ENCODE measurements at regions not wholly inside any gene's neighbourhood (a gene's known extent, or its start where the extent isn't known, plus 50 kb on each side); places are given as distances from the start of the nearest gene placed in this dataset.

GRCh38 chr20:62544505-62545055 is 68.8 kb upstream of the GATA5 start:
- ChIA-PET CTCF (no interaction called here), POLR2A (no interaction called here)

DNA sequence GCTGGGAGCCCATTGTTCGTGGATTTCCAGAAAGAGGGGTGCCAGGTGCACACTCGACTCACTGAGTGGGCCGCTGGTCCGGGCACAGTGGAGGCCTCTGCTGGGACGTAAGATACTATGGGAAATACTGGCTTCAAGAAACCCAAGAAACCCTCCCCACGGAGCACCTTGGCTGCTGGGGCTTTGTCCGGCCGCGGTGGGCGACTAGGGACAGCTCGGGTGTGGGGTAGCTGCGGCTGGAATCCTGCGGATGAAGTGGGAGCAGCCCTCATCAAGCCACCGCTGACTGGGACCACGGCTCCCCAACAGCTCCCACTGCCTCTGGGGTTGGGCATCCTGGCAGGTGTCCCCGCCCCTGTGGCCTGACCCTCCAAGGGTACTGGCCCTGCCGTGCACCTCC is 69.5 kb upstream of the GATA5 start:
- ChIA-PET CTCF (no interaction called here), POLR2A (no interaction called here)

DNA sequence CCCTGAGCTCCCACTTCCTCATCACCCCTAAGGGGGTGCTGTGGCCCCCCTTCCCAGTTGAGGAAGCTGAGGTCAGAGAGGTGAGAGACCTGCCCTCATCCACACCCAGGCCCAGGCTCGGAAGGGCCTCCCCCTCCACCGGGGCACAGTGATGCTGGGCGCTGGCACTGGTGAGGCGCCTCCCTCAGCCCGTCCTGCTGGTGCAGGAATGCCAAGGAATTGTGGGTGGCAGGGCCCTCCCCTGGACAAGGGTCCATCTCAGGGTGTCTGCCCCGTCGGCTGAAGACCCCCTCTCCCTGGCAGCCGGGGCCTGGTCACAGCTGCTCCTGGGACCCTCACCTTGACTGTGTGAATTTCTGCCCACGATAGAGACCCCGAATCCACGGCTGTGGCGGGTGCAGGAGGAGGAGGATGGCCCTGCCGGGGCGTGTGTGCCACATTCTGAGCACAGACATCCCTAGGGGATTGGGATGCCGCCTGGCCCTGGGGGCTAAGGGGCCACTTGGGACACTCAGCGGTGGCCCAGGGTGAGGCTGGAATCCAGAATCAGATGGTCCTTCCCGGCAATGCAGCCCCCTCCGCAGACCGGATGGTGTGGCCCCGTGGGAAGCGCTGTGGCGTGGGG is 70.2 kb upstream of the GATA5 start:
- ChIA-PET CTCF (no interaction called here), POLR2A (no interaction called here)

DNA sequence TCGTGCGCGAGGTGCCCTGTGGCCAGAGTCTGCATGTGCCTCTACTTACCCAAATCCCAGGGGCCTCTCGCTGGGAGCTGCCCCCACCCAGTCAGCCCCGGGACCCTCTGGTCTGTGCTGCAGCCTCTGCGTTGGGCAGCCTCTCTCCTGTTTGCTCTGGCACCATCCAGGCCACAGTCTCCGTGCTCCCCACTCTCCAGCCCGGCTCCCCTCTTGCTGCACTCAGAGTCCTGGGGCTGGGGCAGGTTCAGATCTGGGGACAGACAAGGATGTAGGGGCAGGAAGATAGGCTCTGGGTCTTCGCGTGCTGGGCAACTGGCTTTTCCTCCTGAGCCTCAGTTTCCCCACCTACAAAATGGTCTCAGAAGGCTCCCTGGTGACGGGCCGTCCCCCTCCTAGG is 70.8 kb upstream of the GATA5 start:
- POLR2A ChIA-PET, result no interaction called here
- CTCF ChIA-PET, result no interaction called here

DNA sequence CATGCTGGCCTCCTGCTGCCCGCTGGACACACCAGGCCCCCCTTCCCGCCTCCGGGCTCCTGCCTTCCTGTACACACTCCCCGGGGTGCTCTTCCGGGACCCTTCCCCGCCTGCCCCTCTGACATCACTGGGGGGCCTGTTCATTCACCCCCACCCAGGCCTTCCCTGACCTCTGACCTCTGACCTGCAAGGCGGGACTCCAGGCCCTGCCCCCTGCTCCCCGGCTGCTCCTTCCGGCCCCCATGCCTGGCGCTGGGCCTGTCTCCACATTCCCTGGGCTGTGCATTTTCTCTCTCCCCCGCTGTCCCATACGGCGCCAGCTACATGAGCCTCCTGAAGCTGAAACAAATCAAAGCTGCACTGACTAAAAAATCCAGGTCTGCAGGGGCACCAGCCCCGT is 71.6 kb upstream of the GATA5 start:
- ChIA-PET CTCF (no interaction called here), POLR2A (interaction anchor here (0.6 kb wide), 1 partner anchor 308 kb away, joined by 3 read pairs; no protein-coding TSS in a partner anchor)

DNA sequence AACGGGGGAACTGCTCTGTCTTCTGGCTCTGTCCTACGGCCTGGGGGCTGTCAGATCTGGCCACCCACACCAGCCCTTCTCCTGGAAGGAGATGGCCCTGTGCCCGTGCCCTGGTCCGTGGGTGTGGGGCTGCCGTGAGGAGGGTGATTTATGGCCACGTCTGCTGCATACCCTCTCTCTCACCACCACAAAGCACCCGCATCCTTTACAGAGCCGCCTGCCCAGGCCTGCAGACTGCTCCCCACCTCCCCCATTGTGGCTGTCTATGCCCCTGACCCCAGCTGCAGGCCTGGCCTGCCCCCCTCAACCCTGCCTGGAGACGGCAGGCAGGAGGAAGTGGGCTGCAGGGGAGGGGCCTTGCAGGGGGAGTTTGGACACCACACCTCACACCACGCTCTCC is 72.7 kb upstream of the GATA5 start:
- CTCF ChIA-PET, result no interaction called here
- POLR2A ChIA-PET, result no interaction called here

DNA sequence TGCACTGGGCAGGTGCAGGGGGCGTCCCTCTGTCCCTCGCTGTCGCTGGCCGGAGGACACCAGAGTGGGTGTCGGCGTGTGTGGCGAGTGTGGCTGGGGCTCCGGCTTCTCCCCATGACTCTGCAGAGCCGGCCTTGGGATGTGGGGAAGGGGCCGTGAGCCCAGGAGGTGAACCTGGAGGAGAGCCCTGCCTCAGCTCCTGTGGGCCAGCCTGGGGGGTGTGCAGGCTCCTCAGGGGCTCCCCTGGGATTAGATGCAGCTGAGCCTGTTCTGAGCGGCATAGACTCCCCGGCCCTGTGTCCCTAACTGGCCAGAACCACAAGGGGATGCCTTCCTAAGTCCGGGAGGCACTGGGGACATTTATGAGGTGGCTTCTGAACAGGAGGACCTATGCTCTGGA is 73.2 kb upstream of the GATA5 start:
- CTCF ChIA-PET, result no interaction called here
- POLR2A ChIA-PET, result no interaction called here

GRCh38 chr20:62549499-62550086 is 73.8 kb upstream of the GATA5 start:
- CTCF ChIA-PET, result no interaction called here
- POLR2A ChIA-PET, result no interaction called here

GRCh38 chr20:62550087-62550632 is 74.4 kb upstream of the GATA5 start:
- CTCF ChIA-PET, result no interaction called here
- POLR2A ChIA-PET, result no interaction called here

DNA sequence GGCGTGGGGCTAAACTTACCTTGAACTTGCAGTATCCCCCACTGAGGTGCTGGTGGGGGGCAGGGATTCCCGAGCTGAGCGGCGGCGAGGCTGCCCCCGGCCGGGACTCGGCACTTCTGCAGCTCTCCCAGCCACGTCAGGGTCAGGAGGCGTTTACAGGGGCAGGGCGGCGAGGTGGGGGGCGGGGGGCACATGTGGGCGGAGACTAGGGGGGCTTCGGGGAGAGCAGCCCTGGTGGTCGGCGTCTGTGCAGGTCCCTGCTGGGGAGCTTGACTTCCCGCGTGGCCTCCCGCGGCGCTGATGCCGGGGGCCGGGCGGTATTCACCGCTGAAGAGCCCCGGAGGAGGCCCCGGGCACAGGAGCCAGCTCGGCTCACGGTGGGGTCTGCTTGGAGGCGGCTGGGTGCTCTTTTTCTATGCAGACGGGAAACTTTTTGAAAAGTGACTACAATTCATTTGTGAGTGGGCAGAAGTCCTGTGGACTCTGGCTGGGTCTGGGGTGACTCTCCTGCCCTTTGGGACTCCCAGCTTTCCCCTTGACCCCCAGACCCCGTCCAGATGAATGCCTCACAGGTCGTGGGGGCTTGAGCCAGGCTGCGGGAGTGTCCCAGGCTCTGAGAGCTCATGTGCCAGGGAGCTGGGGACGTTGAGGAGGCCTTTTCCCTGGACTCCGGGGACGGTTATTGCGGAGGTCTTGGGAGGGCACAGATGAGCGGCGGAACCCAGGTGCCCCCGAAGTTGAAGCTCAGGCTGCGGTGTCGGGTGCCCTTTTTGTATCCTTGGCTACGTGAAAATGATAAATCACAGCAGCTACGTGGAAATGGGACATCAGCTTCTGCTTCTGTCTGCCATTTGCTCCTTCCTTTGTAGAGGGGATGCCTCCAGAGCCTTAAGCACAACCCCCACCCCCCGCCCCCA is 75.9 kb upstream of the GATA5 start:
- ChIA-PET CTCF (no interaction called here), POLR2A (no interaction called here)

DNA sequence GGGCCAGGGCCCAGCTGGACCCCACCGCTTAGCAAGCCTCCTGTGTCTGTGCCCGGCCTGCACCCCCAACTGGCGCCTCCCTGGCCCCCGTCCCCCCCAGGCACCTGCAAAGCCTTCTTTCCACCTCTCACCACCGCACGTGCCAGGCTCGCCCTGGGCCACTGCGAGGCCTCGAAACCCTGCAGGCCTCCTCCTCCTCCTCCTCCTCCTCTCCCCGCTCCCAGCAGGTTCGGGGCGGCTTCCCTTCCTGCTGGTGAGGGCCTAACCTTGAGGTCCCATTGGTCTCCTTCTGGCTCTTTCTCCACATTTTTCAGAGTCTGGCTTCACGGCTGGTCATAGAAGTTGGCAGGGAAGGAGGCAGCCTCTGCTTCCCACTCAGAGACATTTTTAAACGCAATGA is 76.8 kb upstream of the GATA5 start:
- ChIA-PET CTCF (no interaction called here), POLR2A (no interaction called here)

DNA sequence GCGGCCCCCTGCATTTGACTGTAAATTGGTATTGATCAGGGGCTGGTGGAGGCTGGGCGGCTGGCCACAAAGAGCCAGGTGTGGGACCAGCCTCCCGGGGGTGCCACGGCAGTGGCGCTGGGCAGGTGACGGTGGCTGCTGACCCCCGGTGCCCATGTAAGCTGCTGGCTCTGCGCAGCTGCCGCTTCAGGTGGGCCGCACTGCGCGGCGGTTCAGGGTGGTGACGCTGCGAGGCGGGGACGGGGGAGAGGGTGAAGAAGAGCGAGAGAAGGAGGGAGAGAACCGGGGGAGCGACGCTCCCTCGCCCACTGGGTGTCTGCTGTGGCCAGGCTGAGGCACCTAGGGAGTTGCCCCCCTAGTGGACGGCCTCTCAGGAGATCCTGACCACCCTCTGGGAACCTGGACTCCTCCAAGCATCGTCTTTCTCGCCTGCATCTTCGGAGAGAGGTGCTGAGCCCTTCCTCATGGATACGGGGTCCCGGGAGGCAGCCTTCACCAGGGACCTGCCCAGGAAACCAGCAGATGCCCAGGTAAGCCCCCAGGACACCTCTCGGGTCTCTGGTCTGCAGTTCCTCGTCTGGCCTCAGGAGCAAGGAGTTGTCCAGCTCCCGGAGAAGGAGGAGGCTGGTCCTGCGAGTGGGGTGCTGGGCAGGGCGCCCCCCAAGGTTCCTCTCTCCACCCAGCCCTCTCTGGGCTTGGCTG is 77.5 kb upstream of the GATA5 start:
- ChIA-PET POLR2A (no interaction called here), CTCF (no interaction called here)

DNA sequence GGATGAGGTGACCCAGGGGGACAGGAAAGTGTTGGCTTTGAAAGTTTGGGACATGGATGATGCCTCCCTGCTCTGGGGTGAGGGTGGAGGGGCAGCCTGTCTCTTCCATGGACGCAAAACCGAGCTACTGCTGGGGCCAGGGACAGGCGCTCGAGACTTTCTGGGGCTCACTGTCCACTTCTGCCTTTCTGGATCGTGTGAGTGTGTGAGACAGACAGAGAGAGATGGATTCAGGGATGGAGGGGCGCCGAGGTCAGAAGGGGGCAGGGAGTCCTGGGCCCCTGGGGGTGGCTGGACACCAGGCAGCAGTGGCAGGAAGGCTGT is 78.0 kb upstream of the GATA5 start:
- ChIA-PET CTCF (no interaction called here), POLR2A (no interaction called here)

DNA sequence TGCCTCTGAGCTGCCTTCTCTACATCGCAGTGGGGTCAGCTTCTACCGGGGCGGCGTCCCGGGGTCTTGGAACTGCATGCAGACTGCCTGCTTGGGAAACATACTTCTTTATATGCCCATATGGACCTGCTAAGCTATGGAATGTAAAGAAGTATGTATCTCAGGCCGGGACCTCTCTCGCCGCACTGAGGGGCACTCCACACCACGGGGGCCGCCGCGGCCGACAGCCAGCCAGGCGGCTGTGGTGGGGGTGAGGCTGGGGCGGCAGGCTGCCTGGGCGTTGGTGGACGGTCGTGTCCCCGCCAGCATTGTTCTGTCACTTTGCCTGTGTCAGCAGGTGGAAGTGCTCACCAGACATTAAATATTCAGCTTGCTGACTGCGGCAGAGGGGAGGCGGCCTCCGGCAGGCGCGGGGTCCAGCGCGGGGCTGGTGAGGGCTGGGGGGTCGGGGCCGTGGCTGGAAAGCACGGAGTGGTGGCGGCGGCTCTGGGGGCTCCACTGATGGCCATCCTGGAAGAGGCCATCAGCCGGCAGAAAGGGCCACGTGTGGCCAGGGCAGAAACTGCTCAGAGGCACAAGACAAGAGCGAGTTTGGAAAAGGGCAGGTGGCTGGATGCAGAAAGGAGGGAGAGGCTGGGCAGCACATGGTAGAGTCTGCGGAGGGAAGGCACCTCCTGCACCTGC is 78.6 kb upstream of the GATA5 start:
- ChIA-PET CTCF (no interaction called here), POLR2A (no interaction called here)

GRCh38 chr20:62554898-62555641 is 79.3 kb upstream of the GATA5 start:
- ChIA-PET CTCF (no interaction called here), POLR2A (no interaction called here)

DNA sequence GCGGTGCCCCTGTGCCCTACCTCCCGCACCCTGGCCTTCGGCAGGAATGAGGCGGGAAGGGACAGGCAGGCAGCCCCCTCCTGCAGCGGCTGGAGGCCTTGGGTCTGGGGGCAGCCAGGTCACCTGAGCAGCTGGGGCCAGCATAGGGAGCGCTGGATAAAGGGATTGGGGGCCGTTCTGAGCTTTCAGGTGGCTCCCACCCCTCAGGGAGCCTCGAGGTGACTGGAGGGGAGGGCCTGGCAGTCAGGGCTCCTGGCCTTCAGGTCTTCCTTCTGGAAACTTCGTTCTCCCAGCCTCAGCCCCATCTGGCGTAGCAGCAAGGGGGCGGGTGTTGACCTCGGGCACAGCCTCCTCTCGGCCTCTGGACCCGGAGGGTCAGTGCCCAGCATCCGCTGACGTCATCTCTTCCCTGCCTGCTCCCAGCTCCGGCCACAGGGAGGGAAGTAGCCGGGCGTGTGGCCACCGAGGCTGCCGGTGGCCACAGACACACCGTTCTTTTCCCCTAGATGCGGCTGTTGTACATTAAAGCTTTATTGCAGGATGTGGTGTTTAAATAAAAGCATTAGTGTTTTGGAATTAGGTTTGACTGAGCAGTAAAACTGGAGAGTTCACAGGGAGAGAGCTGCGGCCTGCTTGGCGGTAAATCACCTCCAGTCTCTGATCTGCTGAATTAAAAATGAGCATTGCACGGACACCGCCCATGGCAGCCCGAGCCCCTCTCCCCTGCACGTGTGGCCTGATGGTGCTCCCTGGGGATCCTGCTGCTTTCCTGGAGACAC is 80.0 kb upstream of the GATA5 start:
- ChIA-PET POLR2A (no interaction called here), CTCF (no interaction called here)

DNA sequence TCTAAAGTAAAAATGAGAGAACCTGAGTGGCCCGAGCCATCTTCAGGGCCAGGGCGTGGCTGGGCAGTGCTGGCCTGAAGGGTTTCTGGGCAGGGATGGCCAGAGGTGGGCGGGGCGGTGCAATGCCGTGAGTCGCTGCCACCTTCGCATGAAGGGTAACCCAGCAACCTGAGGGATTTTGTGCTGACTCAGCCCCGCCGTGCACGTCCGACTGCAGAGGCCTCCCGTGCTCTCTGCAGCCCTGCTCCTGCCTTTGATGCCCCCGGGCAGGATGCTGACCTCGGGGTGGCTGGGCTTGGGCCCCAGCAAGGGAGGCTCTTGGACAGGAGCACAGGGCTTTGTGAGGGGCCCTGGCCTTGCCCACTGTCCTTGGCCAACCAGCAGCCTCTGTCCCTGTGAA is 81.7 kb upstream of the GATA5 start:
- ChIA-PET CTCF (no interaction called here), POLR2A (no interaction called here)

DNA sequence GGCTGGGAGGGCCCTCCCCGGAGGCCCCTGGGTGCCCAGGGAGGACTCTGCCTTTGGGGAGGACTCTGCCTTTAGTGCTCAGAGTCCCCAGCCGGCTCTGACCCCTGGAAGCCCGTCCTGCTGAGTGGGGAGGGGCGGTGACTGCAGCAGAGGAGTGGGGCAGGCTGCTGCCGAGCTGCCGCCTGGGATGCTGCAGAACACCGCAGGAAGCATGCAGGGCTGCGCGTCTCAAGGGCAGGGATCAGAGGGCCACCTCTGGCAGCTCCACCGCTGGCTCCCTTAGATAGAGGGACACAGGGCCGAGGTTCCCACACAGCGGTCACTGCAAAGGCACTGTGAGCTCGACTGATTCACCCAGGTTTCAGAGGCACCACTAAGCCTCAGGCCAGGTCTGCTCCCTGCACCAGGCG is 82.2 kb upstream of the GATA5 start:
- CTCF ChIA-PET, result no interaction called here
- POLR2A ChIA-PET, result no interaction called here

- CTCF ChIA-PET, result no interaction called here
- POLR2A ChIA-PET, result no interaction called here
Observed at GRCh38 chr20:62558779-62559178, 83.0 kb upstream of the GATA5 start.
